GM12865 (cell line): ENCODE measurements at regions not wholly inside any gene's neighbourhood (a gene's known extent, or its start where the extent isn't known, plus 50 kb on each side); places are given as distances from the start of the nearest gene placed in this dataset.

Experiments
- DNase-seq: peaks from one replicate; pipeline ENCODE4 v3.0.0; 2010; ENCODE audit warnings: low read depth
- H3K4me3 ChIP-seq: 2 replicates; pipeline ENCODE4 v1.5.1; 2011; ENCODE audit warnings: mild to moderate bottlenecking, low read depth, low read length, control low read depth
- CTCF ChIP-seq: IDR thresholded peaks from 2 replicates; pipeline ENCODE4 v1.5.1; 2011; ENCODE audit warnings: low read length, control low read depth, low read depth, inconsistent platforms; ENCODE audit not compliant: insufficient read depth; ENCODE audit errors: missing control alignments

- no peak for DNase-seq
- no peak overlapping the region for H3K4me3 ChIP-seq
- TF ChIP-seq CTCF: no peak
Measured at GRCh38 chr5:27535031-27535557, 496.7 kb upstream of the CDH9 start.

GRCh38 chr5:27532305-27532704, 493.9 kb upstream of the CDH9 start:
- H3K4me3 ChIP-seq: no peak overlapping the region
- no peak for TF ChIP-seq CTCF
- no peak for DNase-seq

GRCh38 chr5:27524515-27524914, 486.1 kb upstream of the CDH9 start:
- no peak for TF ChIP-seq CTCF

GRCh38 chr5:27523629-27524028, 485.2 kb upstream of the CDH9 start:
- TF ChIP-seq CTCF: no peak
- no peak for DNase-seq
- no peak overlapping the region for H3K4me3 ChIP-seq

More at GRCh38 chr5:27524515-27524914, 486.1 kb upstream of the CDH9 start:
- DNase-seq: no peak
- H3K4me3 ChIP-seq: no peak overlapping the region

GRCh38 chr5:27516437-27516836, 478.1 kb upstream of the CDH9 start:
- no peak for TF ChIP-seq CTCF
- H3K4me3 ChIP-seq: no peak overlapping the region
- DNase-seq: no peak

- H3K4me3 ChIP-seq: no peak overlapping the region
- TF ChIP-seq CTCF: no peak
- no peak for DNase-seq
Measured at GRCh38 chr5:27511061-27511460, 472.7 kb upstream of the CDH9 start.

- H3K4me3 ChIP-seq: no peak overlapping the region
- DNase-seq: no peak
- TF ChIP-seq CTCF: no peak
Measured at GRCh38 chr5:27503813-27504212, 465.4 kb upstream of the CDH9 start.
